CD14-positive monocyte (primary cell): ENCODE measurements at regions not wholly inside any gene's neighbourhood (a gene's known extent, or its start where the extent isn't known, plus 50 kb on each side); places are given as distances from the start of the nearest gene placed in this dataset.

Experiments used
- DNase-seq, 3 donors: peaks; one replicate each; pipeline ENCODE4 v3.0.0-alpha.2; 2011 to 2022
- H2AFZ ChIP-seq: 2 replicates; pipeline ENCODE4 v1.6.0; 2012; ENCODE audit warnings: mild to moderate bottlenecking, low read depth, low read length, inconsistent platforms; ENCODE audit not compliant: insufficient read depth, poor library complexity, severe bottlenecking
- H3K27ac ChIP-seq, 2 donors: 1 replicate in 1 of 2; 2 replicates in 1 of 2; pipeline ENCODE4 v1.5.1; 2012 to 2013; ENCODE audit warnings: low read length in 2 of 2, control low read depth in 1 of 2, inconsistent platforms in 1 of 2, low read depth in 1 of 2, mild to moderate bottlenecking in 1 of 2
- H3K27me3 ChIP-seq, 2 donors: one replicate each; pipeline versions ENCODE4 v1.6.0 to v1.6.1; 2011 to 2013; ENCODE audit warnings: low read length in 2 of 2; ENCODE audit not compliant: control insufficient read depth in 2 of 2, insufficient read depth in 2 of 2
- H3K36me3 ChIP-seq, 2 donors: replicated peaks in 1 of 2; 1 replicate in 1 of 2; 2 replicates in 1 of 2; pipeline versions ENCODE4 v1.5.1 to v1.6.1; 2012 to 2013; ENCODE audit warnings: low read length in 2 of 2, control low read depth in 1 of 2, inconsistent platforms in 1 of 2, mild to moderate bottlenecking in 1 of 2; ENCODE audit not compliant: insufficient read depth in 2 of 2, control insufficient read depth in 1 of 2
- H3K4me1 ChIP-seq, 2 donors: 1 replicate in 1 of 2; 2 replicates in 1 of 2; pipeline versions ENCODE4 v1.5.1 to v1.6.1; 2012 to 2013; ENCODE audit warnings: low read length in 2 of 2, control low read depth in 1 of 2, inconsistent platforms in 1 of 2, mild to moderate bottlenecking in 1 of 2, moderate library complexity in 1 of 2; ENCODE audit not compliant: insufficient read depth in 2 of 2, control insufficient read depth in 1 of 2
- H3K4me2 ChIP-seq: replicated peaks from 2 replicates; pipeline ENCODE3; 2012; ENCODE audit warnings: low read length, moderate library complexity, mild to moderate bottlenecking; ENCODE audit not compliant: poor library complexity, severe bottlenecking; ENCODE audit errors: extremely low read depth
- H3K4me3 ChIP-seq, 3 experiments: fragments of 200-600 bp in 1 of 3; sonication (generic) in 1 of 3; replicated peaks in 1 of 3; 1 replicate in 2 of 3; 2 replicates in 1 of 3; pipeline ENCODE4 v1.5.1; 2011 to 2013; ENCODE audit warnings: low read length in 3 of 3, mild to moderate bottlenecking in 3 of 3, control low read depth in 2 of 3, low read depth in 2 of 3, inconsistent platforms in 1 of 3, moderate library complexity in 1 of 3
- H3K79me2 ChIP-seq: 2 replicates; pipeline ENCODE4 v1.6.0; 2012; ENCODE audit warnings: mild to moderate bottlenecking, control low read depth, inconsistent platforms, low read length, moderate library complexity; ENCODE audit not compliant: insufficient read depth
- H3K9ac ChIP-seq: 2 replicates; pipeline ENCODE4 v1.6.0; 2017; ENCODE audit warnings: low read length, mild to moderate bottlenecking; ENCODE audit not compliant: insufficient read depth, poor library complexity, severe bottlenecking
- H3K9me3 ChIP-seq, 2 donors: replicated peaks in 1 of 2; 1 replicate in 1 of 2; 2 replicates in 1 of 2; pipeline versions ENCODE4 v1.5.1 to v1.6.1; 2012 to 2013; ENCODE audit warnings: low read length in 2 of 2, control low read depth in 1 of 2; ENCODE audit not compliant: control insufficient read depth in 1 of 2, insufficient read depth in 1 of 2
- H4K20me1 ChIP-seq: 2 replicates; pipeline ENCODE4 v1.6.0; 2012; ENCODE audit warnings: mild to moderate bottlenecking, low read length, control low read depth, moderate library complexity; ENCODE audit not compliant: insufficient read depth
- H3K27ac Mint-ChIP-seq, 7 donors: one replicate each; pipeline ENCODE4 v1.8.0; 2020; ENCODE audit warnings: mild to moderate bottlenecking in 7 of 7, mixed read lengths in 7 of 7, moderate library complexity in 6 of 7, inconsistent platforms in 2 of 7
- H3K27me3 Mint-ChIP-seq, 3 donors: one replicate each; pipeline ENCODE4 v1.8.0; 2021 to 2022; ENCODE audit warnings: low read depth in 3 of 3, mild to moderate bottlenecking in 3 of 3, mixed read lengths in 3 of 3, moderate library complexity in 3 of 3, inconsistent platforms in 1 of 3
- H3K36me3 Mint-ChIP-seq, 2 donors: one replicate each; pipeline ENCODE4 v1.8.0; 2020; ENCODE audit warnings: mixed read lengths in 2 of 2, inconsistent platforms in 1 of 2, mild to moderate bottlenecking in 1 of 2
- H3K4me1 Mint-ChIP-seq: one replicate; pipeline ENCODE4 v1.8.0; 2020; ENCODE audit warnings: mild to moderate bottlenecking, mixed read lengths
- H3K4me3 Mint-ChIP-seq, 2 donors: one replicate each; pipeline ENCODE4 v1.8.0; 2020; ENCODE audit warnings: mild to moderate bottlenecking in 2 of 2, mixed read lengths in 2 of 2, moderate library complexity in 1 of 2
- H3K9me3 Mint-ChIP-seq, 7 donors: one replicate each; pipeline ENCODE4 v1.8.0; 2020 to 2022; ENCODE audit warnings: mixed read lengths in 7 of 7, mild to moderate bottlenecking in 6 of 7, moderate library complexity in 6 of 7, inconsistent platforms in 2 of 7
- CTCF ChIP-seq: fragments of 200-600 bp; IDR thresholded peaks from one replicate; pipeline ENCODE4 v1.8.0; 2022; ENCODE audit warnings: antibody characterized with exemption, mild to moderate bottlenecking
- WGBS: methylation state at CpG from one replicate; pipeline ENCODE4 v1.1.5; 2013; ENCODE audit warnings: missing lambda C conversion rate; ENCODE audit not compliant: insufficient coverage; 5-methylcytosine and 5-hydroxymethylcytosine counted together
- intact Hi-C, 2 donors: fragments of 100-400 bp; cut with micrococcal nuclease; formaldehyde crosslinking; loops; one replicate each; pipeline versions ENCODE4 v1.15.0 to v1.15.1; 2023

GRCh38 chr2:225894236-225894980, 494.9 kb downstream of the NYAP2 start:
- intact Hi-C loops, result no loop called here
- Histone ChIP-seq H4K20me1 (no peaks in the 10 kb centered on the region), H3K9me3 (peaks cover 0 to 2% of the 10 kb centered on the region in 2 donors), H3K27ac (no peak overlapping the region), H3K9ac (no peak overlapping the region), H3K4me1 (peaks cover 3 to 4% of the 10 kb centered on the region in 2 donors), H3K79me2 (no peaks in the 10 kb centered on the region), H3K36me3 (no peaks in the 10 kb centered on the region), H3K4me2 (no peak overlapping the region), H2AFZ (peak overlapping the region; percentile 21), H3K27me3 (no peaks in the 10 kb centered on the region), H3K4me3 (no peak overlapping the region)
- no peak overlapping the region for H3K4me3 Mint-ChIP-seq
- WGBS, result 80% methylated on average over 1 of the region's 4 CpGs
- no peaks in the 10 kb centered on the region for H3K36me3 Mint-ChIP-seq
- peaks cover 0 to 2% (median 1%) of the 10 kb centered on the region in 7 donors for H3K9me3 Mint-ChIP-seq
- H3K4me1 Mint-ChIP-seq, result peaks cover 1% of the 10 kb centered on the region
- TF ChIP-seq CTCF, result no peak
- peaks cover 3 to 9% (median 3%) of the 10 kb centered on the region in 3 donors for H3K27me3 Mint-ChIP-seq
- no peak overlapping the region for H3K27ac Mint-ChIP-seq
- DNase-seq, result no peak

- H3K4me2 ChIP-seq, result no peak overlapping the region
- H3K27ac Mint-ChIP-seq, result no peak overlapping the region
- H3K27me3 ChIP-seq, result no peaks in the 10 kb centered on the region
- peaks cover 4 to 5% of the 10 kb centered on the region in 2 donors for H3K4me1 ChIP-seq
- DNase-seq, result no peak
- peaks cover 1% of the 10 kb centered on the region for H3K4me1 Mint-ChIP-seq
- no peak overlapping the region for H3K4me3 Mint-ChIP-seq
- H3K36me3 ChIP-seq, result no peaks in the 10 kb centered on the region
- H3K9me3 ChIP-seq, result peaks cover 0 to 2% of the 10 kb centered on the region in 2 donors
- peaks cover 1 to 6% (median 3%) of the 10 kb centered on the region in 3 donors for H3K27me3 Mint-ChIP-seq
- no peak overlapping the region for H3K27ac ChIP-seq
- H3K9ac ChIP-seq, result no peak overlapping the region
- H4K20me1 ChIP-seq, result no peaks in the 10 kb centered on the region
- no peaks in the 10 kb centered on the region for H3K79me2 ChIP-seq
- no peak for TF ChIP-seq CTCF
- H2AFZ ChIP-seq, result no peak overlapping the region
- H3K9me3 Mint-ChIP-seq, result peaks cover 0 to 2% (median 0%) of the 10 kb centered on the region in 7 donors
- intact Hi-C loops, result no loop called here
- H3K4me3 ChIP-seq, result no peak overlapping the region
- H3K36me3 Mint-ChIP-seq, result no peaks in the 10 kb centered on the region
Measured at GRCh38 chr2:225893151-225893550, 493.6 kb downstream of the NYAP2 start.
